ENCODE measurements at regions not wholly inside any gene's neighbourhood (a gene's known extent, or its start where the extent isn't known, plus 50 kb on each side); places are given as distances from the start of the nearest gene placed in this dataset.

DNA sequence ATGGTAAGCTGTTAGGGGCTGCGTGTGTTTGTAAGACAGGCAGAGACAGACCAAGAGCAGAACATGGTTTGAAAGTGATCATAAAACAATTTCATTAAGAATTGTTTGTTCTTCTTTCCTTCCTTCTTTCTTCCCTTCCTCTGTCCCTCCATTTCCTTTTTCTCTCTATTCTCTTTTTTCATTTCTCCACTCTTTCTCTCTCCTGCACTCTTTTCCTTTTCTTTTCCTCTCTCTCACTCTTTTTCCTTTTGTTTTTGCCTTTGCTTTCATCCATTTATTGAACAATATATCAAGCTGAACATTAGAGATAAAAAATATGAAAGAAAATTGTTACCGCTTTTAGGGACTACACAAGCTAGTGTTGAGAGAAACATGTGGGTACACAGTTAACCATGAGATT is 62.2 kb upstream of the GOLIM4 start:
- TF ChIP-seq, protein P1, sequence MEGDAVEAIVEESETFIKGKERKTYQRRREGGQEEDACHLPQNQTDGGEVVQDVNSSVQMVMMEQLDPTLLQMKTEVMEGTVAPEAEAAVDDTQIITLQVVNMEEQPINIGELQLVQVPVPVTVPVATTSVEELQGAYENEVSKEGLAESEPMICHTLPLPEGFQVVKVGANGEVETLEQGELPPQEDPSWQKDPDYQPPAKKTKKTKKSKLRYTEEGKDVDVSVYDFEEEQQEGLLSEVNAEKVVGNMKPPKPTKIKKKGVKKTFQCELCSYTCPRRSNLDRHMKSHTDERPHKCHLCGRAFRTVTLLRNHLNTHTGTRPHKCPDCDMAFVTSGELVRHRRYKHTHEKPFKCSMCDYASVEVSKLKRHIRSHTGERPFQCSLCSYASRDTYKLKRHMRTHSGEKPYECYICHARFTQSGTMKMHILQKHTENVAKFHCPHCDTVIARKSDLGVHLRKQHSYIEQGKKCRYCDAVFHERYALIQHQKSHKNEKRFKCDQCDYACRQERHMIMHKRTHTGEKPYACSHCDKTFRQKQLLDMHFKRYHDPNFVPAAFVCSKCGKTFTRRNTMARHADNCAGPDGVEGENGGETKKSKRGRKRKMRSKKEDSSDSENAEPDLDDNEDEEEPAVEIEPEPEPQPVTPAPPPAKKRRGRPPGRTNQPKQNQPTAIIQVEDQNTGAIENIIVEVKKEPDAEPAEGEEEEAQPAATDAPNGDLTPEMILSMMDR (IDR thresholded peaks at IDR 0.05; ENCODE audit: low read length), result no peak
- no peak for TF ChIP-seq EZH2 (optimal IDR thresholded peaks at IDR 0.05; ENCODE audit: low read depth, low read length)

Measured in MM.1S (cell line).